Panc1 (cell line): ENCODE measurements at regions not wholly inside any gene's neighbourhood (a gene's known extent, or its start where the extent isn't known, plus 50 kb on each side); places are given as distances from the start of the nearest gene placed in this dataset.

Source experiments
- ATAC-seq: fragments of 200-7000 bp; cut with Tn5 transposase; 2 replicates; pipeline ENCODE4 v1.9.1; 2020; ENCODE audit warnings: mild to moderate bottlenecking, moderate library complexity
- BruUV-seq: library from RNA; stranded (reverse); fragments of 400-500 nt; replicated peaks from 2 replicates; lab custom pipeline; 2021; lab: Mats Ljungman, UMichigan
- CTCF ChIA-PET: fragments of 300-600 bp; sonication (Branson Sonifier 250); formaldehyde crosslinking; loops from one replicate; lab custom pipeline; 2022; ENCODE audit warnings: antibody characterized with exemption; lab: Charles Lee
- POLR2A ChIA-PET: fragments of 300-600 bp; sonication (Branson Sonifier 250); formaldehyde crosslinking; loops from one replicate; lab custom pipeline; 2022; ENCODE audit warnings: antibody characterized with exemption; lab: Charles Lee
- DNase-seq: peaks from one replicate; pipeline ENCODE4 v3.0.0-alpha.2; 2010; ENCODE audit warnings: low read depth, low spot score
- H3K27ac ChIP-seq: 2 replicates; pipeline ENCODE4 v1.5.1; 2011; ENCODE audit warnings: mild to moderate bottlenecking, low read length, inconsistent platforms
- H3K27me3 ChIP-seq: fragments of 200-500 bp; sonication (Bioruptor generic); 2 replicates; pipeline ENCODE4 v1.6.0; 2014; ENCODE audit warnings: low read length, inconsistent platforms; ENCODE audit not compliant: control insufficient read depth, insufficient read depth
- H3K36me3 ChIP-seq: fragments of 200-500 bp; sonication (Bioruptor generic); 2 replicates; pipeline ENCODE4 v1.5.1; 2014; ENCODE audit warnings: inconsistent platforms, mild to moderate bottlenecking, low read length, moderate library complexity; ENCODE audit not compliant: control insufficient read depth, insufficient read depth
- H3K4me1 ChIP-seq: 2 replicates; pipeline ENCODE4 v1.5.1; 2011; ENCODE audit warnings: inconsistent platforms, mild to moderate bottlenecking, low read length, moderate library complexity; ENCODE audit not compliant: control insufficient read depth, insufficient read depth
- H3K4me3 ChIP-seq, 2 experiments: 2 replicates each; pipeline ENCODE4 v1.5.1; 2011 to 2012; ENCODE audit warnings: low read depth in 2 of 2, low read length in 2 of 2, mild to moderate bottlenecking in 2 of 2, inconsistent platforms in 1 of 2, moderate library complexity in 1 of 2
- H3K9me3 ChIP-seq: fragments of 200-500 bp; sonication (Bioruptor generic); 2 replicates; pipeline ENCODE4 v1.5.1; 2014; ENCODE audit warnings: low read depth, mild to moderate bottlenecking, inconsistent platforms, low read length, moderate library complexity; ENCODE audit not compliant: control insufficient read depth, insufficient read depth
- CTCF ChIP-seq: fragments of 450-650 bp; IDR thresholded peaks from 2 replicates; pipeline ENCODE4 v1.5.1; 2017; ENCODE audit warnings: mild to moderate bottlenecking
- POLR2AphosphoS5 ChIP-seq: IDR thresholded peaks from 2 replicates; pipeline ENCODE4 v1.6.1; 2012; ENCODE audit warnings: mild to moderate bottlenecking, low read depth, low read length, moderate library complexity
- REST ChIP-seq, 2 experiments: IDR thresholded peaks; 2 replicates each; pipeline ENCODE4 v1.6.1; 2011 to 2012; ENCODE audit warnings: low read depth in 2 of 2, control low read depth in 1 of 2, low read length in 1 of 2, mild to moderate bottlenecking in 1 of 2, moderate library complexity in 1 of 2; ENCODE audit not compliant: insufficient read depth in 1 of 2
- SIN3A ChIP-seq: IDR thresholded peaks from 2 replicates; pipeline ENCODE4 v1.6.1; 2012; ENCODE audit warnings: low read depth, mild to moderate bottlenecking, low read length, moderate library complexity, borderline replicate concordance; ENCODE audit not compliant: insufficient read depth
- TCF7L2 ChIP-seq: IDR thresholded peaks from 2 replicates; pipeline ENCODE4 v1.6.1; 2011; ENCODE audit warnings: mild to moderate bottlenecking, low read depth, low read length, inconsistent platforms
- in situ Hi-C: cut with HindIII; loops from 2 replicates; pipeline ENCODE4 v1.10.0; 2016; ENCODE audit warnings: low sequenced_read_pairs, low pct_unique_long_range_greater_than_20kb
- intact Hi-C: fragments of 100-400 bp; cut with micrococcal nuclease; formaldehyde crosslinking; loops from one replicate; pipeline ENCODE4 v1.10.0; 2022; ENCODE audit not compliant: unreplicated experiment

GRCh38 chr7:40935435-40935834 lies 767.5 kb downstream of the INHBA start:
- CTCF ChIA-PET: no interaction called here
- Histone ChIP-seq H3K9me3 (no peaks in the 10 kb centered on the region), H3K27me3 (no peaks in the 10 kb centered on the region), H3K27ac (no peak overlapping the region), H3K4me1 (no peaks in the 10 kb centered on the region), H3K4me3 (no peak overlapping the region), H3K36me3 (no peaks in the 10 kb centered on the region)
- ATAC-seq (no peak), DNase-seq (no peak)
- BruUV-seq: no TSS peak
- intact Hi-C loops: no loop called here
- TF ChIP-seq REST (IDR thresholded peaks at IDR 0.05; ENCODE audit: insufficient read depth in 1 of 2, low read depth in 2 of 2, low read length in 1 of 2) (no peak), POLR2AphosphoS5 (no peak), CTCF (no peak), TCF7L2 (no peak), SIN3A (no peak)
- in situ Hi-C loops: no loop called here
- POLR2A ChIA-PET: no interaction called here

GRCh38 chr7:40923626-40924025 lies 779.3 kb downstream of the INHBA start:
- ATAC-seq (no peak), DNase-seq (no peak)
- H3K27me3 ChIP-seq: no peaks in the 10 kb centered on the region
- no peaks in the 10 kb centered on the region for H3K9me3 ChIP-seq
- ChIA-PET POLR2A (no interaction called here), CTCF (no interaction called here)
- no peaks in the 10 kb centered on the region for H3K36me3 ChIP-seq
- no peak overlapping the region for H3K4me3 ChIP-seq
- intact Hi-C loops: no loop called here
- no TSS peak for BruUV-seq
- TF ChIP-seq POLR2AphosphoS5 (no peak), SIN3A (no peak), REST (IDR thresholded peaks at IDR 0.05; ENCODE audit: insufficient read depth in 1 of 2, low read depth in 2 of 2, low read length in 1 of 2) (no peak)
- no peak overlapping the region for H3K27ac ChIP-seq
- no peaks in the 10 kb centered on the region for H3K4me1 ChIP-seq
- in situ Hi-C loops: no loop called here
